HG02938 (cell line): ENCODE measurements at regions not wholly inside any gene's neighbourhood (a gene's known extent, or its start where the extent isn't known, plus 50 kb on each side); places are given as distances from the start of the nearest gene placed in this dataset.

Experiments used
- ATAC-seq: cut with Tn5 transposase; IDR thresholded peaks from one replicate; pipeline ENCODE4 v1.9.1; 2021; ENCODE audit warnings: mild to moderate bottlenecking, moderate library complexity; ENCODE audit not compliant: unreplicated experiment

DNA sequence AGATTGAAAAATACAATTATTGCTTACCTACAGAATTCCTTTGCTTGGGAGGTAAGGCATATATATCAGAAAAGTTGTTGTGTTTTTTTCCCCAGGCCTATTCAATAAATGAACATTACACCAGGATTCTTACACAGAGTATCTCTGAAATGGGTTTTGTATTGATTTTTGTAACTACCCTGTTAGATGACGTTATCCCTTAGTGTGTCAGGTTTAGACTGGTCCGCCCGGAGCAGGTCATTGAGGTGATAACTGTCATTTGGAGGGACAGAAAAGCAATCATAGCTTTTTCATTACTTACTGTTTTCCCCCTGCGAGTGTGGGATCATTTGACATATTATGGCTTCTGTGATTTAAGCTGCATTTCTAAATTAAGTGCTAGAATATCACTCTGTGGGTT lies 715.2 kb upstream of the ADAMTS16 start:
- no peak for ATAC-seq

DNA sequence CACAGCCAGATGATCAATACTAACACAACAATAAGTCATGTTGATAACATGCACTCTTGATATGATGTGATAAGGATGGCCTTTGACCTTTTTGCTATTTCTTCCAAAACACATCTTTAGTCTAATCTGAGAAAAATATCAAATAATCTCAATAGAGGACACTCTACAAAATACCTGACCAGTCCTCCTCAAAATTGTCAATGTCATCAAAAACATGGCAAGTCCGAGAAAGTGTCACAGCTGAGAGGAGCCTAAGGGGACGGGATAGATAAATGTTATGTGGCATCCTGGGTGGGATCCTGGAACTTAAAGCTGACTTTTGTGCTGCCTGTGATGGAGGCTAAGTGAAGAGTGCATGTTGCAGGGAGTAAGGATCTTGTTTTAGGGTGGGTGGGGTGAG lies 699.6 kb upstream of the ADAMTS16 start:
- ATAC-seq, result no peak

DNA sequence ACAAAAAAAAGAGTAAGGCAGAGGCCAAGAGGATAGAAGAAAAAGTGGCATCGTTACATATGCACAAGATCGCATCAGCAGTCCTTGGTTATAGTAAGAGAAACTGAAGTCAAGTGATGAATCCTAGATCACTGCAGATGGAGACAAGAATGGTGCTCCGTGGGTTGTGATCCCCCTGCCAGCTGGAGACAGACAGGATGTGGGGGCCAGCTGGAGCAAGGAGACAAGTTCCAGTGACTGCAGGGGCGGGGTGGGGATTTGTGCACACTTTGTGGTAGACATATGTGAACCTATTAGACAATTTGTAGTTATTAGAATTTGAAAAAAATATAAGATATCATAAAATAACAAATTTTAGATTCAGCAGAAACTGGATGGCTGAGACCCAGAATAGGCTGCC lies 697.9 kb upstream of the ADAMTS16 start:
- no peak for ATAC-seq

DNA sequence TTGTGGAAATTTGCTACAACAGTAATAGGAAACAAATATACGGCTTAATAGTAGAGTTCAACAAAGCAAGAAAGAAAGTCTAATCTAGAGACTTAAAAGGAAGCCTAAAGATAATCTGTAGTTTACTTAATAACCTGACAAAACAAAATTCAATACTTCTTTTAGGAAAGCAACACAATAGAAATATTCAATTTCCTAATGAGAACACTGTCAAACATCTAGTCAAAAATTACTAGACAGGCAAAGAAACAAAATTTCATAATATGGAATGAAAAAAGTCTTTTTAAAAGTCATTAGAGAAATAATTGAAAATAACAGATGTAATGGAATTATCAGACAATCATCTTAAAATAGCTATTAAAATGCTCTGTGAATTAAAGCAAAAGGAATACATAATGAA lies 692.5 kb upstream of the ADAMTS16 start:
- ATAC-seq, result no peak

DNA sequence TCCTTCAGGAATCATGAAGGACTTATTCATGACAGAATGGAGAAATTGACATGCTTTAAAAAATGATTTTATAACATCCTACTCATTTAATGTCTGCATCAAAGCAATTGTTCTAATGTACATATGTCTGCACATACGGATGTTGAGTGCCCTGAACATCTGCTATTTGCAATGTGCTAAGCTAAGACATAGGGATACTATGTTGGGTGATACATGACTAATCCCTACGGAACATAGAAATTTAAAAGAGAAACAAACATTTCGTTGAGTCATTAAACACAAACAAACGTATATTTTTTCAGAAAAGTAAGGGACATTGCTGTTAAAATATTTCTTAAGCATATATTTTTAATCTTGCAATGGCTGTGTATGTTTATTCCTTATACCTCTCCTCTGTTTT lies 686.5 kb upstream of the ADAMTS16 start:
- ATAC-seq, result no peak

DNA sequence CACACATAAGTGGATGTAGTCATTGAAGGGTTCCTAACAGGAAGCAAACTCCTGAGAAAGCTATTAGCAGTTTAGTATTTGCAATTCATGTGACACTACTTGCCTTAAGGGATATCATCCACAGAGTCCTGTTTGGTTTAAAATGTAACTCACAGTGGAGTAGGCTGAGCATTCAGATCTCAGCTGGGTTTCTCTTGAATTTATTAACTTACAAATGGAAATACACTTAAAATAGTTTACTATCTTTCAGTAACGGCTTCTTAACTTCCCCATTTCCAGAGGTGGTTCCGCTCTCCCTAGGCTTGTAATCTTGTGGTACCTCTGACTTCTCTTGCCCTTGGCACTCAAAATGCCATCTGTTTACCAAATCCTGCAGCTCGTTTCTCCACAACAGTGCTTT lies 660.7 kb upstream of the ADAMTS16 start:
- ATAC-seq, result no peak

DNA sequence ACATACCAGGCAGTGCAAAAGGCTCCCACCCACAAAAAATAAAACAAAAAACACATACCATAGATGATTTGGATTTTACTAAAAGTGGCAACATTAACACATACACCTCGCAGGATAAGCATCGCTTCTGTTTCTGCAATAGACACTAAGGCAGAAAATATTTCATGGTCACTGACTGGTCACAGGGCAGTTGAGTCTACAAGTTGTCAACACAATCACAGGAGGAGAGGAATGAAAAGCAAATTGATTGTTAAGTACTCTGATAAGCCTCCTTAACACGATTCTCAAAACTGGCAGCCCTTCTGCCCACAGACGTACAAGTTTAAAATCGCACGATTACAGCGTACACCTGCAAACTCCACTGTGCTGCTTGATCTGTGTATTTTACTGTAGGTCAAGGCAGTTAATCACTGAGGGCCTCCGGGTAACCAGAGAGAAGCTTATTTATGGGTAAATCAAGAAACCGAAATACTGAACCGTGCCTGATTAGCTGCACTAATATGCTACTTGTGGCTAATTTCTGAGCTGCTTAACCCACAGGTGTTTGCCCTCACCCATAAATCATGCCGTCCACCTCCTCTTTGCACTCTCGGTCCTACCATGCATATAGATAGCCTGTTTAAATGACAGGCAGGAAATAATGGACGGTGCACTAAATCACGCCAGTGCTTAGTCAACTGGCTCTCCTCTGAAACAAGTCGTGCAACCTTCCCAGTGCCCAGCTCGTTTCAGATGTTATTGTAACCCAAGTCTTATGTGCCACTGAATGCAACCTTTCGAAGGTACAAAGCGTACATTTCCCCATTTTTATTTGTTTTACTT lies 659.4 kb upstream of the ADAMTS16 start:
- ATAC-seq, result no peak

DNA sequence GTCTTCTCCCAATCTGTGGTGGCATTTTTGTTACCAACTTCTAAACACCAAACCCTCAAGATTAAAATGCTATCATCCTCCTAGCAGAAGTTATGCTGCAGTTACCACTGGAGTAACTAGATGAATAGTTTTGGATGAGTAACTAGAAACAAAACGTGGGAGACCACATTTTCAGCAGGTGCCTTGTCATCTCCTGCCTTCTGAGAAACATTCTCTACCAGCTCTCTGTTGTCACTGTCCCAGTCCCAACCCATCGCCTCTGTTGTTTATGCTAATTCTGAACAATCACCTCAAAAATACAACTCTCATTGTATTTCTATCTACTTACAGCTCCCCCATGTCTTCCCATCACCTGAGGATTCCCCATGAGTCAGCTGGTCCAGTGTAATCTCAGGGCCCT lies 652.5 kb upstream of the ADAMTS16 start:
- ATAC-seq, result no peak

DNA sequence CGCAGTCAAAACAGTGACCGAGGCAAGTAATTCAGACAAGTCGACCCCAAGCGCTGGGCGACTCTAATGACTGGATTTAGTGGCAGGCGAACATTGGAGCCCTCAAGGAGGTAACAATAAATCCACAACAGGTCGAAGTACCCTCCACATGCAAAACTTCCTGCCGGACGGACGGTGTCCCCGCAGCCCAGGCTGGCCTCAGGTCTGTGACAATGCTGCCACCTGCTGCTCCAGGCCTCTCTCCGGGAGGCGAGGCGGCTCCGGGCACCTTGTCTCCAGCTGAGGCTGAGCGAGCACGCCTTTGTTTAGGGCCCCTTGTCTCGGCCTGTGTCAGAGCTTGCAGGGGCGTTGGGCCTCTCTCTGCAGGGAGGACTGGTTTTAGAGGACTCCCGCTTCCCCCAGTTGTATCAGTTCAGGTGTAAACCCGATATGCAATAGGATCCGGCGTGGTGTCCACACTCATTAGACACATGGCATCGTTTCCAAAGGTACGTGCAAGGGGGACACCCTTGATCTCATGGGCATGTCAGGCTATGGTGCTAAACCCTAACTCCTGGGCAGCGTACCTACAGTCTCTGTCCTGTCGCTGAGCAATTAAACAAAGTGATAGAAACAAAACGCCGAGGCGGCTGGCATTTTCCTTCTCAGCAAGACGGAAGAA lies 628.0 kb upstream of the ADAMTS16 start:
- no peak for ATAC-seq

DNA sequence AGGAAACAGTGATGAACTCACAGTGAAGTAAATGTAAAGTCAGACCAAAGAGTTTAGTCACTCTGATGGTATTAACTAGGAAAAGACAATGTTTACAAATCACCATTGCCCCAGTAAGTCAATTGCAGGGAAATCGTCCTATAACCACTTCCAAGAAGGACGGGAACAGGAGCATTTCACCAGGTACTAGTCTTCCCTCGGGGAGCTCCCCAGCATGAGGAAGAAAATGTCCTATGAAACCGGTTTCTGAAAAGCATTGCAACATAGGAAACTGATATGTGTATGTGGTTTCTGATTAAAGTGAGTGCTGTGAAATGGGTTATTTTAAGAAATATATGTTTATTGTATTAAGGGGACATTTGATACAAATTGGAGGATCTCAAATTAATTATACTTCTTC lies 626.7 kb upstream of the ADAMTS16 start:
- ATAC-seq, result no peak

DNA sequence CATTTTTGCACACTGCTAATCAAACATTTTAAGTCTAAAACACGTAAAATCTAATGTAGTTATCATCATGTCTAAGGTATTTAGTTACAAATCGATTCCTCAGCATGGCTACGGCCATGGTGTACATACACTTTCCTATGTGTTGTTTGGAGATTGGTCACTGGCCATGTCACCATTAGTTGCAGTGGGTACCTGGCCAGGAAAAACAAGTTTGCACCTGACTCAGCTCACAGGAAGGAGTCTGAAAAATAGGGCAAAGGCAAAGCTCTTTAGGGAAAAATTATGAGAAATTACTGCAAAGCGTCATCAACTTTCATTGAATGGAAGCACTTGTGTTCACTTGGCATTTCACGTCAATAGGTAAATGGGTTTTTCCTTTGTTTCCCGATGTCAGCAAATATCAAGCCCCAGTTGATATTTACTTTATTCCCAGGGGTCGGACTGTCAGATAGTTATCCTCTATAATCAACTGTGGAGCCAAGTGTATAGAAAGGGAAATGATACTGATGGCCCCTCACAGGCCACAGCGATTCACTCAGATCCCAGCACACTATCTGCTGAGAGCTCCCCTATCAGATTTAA lies 626.0 kb upstream of the ADAMTS16 start:
- ATAC-seq, result no peak

DNA sequence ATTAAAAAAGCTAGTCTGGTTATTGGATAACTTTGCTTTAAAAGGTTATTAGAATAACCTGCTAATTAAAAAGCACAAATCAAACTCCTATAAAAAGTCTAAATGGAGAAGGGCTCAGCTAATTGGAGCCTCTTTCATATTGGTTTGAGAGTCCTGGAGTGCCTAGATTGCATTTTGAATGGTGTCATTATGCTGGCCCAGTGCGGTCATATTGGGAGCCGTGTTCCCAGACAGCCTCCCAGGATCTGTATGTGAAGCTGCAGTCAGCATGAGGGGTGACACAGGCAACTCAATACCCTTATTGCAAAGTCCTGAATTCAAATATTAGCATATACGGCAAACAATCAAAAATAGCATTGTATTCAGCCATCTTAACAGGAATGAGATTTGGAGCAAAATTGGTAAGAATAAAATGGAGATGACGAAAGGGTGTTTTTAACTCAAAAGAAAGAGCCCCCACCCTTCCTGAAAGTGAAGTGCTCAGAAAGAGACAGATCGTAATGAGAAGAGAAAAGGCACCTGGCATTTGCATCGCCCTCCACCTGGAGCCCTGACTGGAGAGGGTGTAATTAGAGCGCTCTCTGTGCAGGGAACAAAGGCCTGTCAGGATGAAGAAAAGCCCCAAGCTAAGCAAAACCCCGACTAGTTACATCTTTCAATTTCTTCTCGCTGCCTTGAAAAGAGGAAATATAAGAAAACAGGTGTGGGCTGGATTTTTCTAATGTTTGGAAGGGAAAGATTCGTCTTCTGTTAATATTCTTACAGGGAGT lies 621.0 kb upstream of the ADAMTS16 start:
- ATAC-seq, result no peak

DNA sequence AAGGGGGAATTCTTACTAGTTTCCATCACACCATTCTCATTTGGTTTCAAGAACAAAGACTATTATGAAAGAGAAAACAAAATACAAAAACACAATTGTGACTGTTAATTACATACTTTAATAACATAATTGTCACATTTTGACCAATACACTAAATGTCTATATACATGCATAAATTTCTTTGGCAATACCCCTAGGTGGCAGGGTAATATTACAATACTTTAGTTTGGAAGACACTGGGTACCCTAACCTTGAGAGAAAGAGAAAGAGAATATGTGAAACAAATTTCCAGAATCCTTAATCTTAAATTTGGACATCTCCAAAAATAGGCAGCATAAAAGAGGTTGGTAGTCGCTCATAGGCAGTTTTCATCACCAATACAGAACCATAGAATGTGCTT lies 619.6 kb upstream of the ADAMTS16 start:
- no peak for ATAC-seq

DNA sequence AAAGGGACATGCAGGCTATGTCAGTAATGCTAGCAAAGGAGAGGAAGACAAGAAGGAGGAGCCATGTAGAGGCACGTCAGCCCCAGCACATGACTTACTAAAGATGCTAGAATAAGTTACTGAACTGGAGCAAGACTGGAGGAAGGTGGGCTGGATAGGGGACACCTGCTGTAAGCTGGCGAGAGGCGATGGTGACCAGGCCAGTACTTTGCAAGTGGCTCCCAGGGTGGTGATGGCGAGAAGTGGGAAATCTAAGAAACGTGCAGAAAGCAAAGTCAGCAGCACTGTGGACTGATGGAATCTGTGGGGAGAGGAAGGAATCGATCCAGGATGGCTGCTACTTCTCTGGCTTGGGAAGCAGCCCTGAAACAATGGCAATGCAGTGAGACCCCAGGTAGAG lies 617.1 kb upstream of the ADAMTS16 start:
- no peak for ATAC-seq

DNA sequence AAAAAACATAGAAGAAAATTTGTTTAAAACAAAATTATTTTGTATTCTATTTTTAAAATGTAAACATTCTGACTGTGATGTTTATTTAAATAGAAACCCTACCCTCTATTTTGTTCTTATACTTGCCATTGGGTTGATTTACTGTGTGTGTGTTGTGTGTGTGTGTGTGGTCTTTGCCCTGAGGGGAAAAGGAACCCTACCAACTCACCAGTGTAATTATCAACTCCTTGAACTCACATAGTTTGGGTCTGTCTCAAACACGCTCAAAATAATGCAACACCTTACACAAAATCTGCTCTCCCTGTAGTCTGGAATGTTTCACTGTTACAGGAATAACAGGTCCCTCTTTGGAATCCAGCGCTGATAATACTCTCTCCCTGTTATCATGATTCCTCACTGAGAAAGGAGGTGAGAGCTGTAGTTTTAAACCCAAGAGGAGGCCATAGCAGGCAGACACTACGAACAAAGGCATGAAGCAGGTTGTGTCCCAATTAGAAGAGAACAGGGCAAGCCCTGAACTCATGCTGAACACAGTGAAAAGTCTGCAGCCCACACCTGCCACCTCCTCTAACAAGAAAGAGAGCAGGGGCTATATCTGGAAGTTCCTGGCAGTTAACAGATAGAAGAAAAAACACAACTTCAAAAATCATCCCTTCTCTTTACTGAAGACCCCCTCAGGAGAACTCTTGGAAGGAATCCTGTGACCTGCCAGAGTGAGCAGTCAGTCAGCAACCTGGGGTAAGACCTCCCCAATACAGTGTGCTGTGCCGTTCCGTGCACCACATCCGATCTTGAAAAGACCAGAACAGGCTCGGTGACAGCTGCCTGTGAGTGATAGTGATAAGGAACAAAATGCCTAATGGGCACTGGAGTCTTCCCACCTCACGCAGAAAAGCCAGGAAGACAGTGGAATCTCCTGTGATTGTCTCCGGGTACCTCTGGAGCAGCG lies 608.1 kb upstream of the ADAMTS16 start:
- no peak for ATAC-seq

DNA sequence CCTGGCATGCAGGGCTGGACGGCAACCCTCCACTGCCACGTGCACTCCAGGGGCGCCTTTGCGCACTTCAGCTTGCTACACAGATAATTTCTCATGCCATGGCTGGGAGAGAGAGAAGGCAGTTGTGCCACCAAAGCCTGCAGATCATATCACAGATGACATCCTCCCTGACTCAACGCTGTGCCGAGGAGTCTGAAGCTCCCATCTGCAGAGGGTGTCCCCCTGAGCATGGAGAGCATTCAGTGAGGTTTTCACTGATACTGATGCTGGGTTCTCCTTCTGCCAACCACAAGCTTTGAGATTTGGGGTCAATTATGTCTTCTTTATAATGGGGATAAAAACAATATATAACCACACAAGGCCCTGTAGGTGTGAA lies 607.4 kb upstream of the ADAMTS16 start:
- ATAC-seq, result no peak

DNA sequence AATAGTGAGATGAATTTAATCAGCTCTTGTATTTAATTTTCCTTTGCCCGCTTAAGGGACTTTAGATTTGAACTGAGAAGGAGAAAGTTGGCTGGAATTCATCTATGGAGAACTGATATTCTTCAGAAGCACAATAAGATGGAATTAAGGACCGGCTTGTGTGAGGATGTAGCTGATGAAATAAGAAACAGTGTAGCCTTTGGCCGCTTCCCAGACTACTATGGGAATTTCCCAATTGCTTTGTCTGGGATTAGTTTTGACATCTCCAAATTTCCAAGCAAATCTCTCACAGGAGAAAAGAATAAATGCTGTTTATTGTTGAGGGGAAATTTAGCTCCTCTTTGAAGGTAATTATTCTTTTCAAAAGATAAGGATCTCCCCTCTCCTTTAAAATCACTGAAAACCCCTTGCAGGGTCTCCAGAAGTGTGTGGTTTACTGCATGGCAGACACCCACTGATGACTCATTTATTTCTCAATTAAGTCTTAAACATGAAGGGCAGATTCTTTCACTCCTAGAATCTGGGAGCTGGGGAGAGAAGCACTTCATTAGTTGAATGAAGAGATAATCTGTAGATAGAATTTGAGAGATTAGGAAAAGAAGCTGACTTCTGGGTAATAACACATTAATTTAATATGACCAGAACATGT lies 606.5 kb upstream of the ADAMTS16 start:
- ATAC-seq, result no peak

DNA sequence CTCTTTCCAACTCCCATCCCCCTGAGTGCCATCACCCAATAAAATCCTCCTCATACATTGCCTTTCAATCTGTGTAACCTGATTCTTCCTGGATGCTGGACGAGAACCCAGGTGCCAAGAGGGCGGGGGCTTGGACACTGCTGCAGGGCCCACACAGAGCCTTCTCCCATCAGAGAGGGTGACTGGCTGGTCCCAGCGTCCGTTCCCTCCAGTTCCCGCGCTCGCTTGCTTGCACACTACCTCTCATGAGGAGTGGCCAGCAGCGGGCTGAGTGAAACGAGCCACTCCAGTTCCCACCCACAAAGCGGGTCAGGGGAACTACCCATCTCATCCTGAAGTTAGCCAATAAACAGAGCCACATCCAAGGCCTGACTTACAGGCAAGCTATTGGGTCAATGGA lies 602.6 kb upstream of the ADAMTS16 start:
- ATAC-seq, result no peak

DNA sequence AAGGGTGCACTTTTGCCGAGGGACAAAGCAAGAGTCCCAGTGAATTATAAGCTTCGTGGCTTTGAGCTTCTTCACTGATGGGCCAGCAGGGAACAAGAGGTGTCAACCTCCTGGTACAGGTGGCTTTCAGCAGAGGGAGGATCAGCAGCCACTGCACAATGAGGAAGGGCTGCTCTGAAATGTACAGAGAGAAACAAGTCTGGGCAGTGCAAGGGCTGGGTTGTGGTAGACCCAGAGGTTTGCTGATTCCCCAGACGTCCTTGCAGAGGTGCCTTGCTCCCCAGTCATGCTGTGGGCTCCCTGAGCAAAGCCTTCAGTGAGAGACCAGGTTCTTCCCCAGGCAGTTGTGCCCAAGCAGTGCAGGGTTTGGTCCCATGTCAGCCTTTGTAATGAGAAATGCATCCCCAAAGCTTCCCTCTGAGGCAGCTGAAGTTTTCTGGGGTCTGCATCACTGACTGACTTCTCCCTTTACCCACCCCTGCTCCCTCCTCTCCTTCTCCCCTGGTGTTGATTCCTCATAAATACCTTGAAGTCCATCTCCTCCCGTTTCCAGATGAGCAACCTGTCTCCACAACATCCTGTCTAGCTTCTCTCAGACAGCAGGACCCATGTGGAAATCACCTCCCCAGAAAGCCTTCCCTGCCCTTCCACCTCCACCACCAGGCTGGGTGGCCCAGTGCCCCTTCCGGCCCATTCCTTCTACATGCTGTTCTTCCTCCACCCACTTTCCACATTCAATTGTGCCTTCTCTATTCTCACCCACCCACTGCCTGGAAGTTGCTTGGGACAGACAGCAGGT lies 599.6 kb upstream of the ADAMTS16 start:
- no peak for ATAC-seq
